DLD1 (cell line): ENCODE measurements at regions not wholly inside any gene's neighbourhood (a gene's known extent, or its start where the extent isn't known, plus 50 kb on each side); places are given as distances from the start of the nearest gene placed in this dataset.

Experiments
- in situ Hi-C: cut with HindIII; loops from 2 replicates; pipeline ENCODE4 v1.10.0; 2017; ENCODE audit warnings: low sequenced_read_pairs

DNA sequence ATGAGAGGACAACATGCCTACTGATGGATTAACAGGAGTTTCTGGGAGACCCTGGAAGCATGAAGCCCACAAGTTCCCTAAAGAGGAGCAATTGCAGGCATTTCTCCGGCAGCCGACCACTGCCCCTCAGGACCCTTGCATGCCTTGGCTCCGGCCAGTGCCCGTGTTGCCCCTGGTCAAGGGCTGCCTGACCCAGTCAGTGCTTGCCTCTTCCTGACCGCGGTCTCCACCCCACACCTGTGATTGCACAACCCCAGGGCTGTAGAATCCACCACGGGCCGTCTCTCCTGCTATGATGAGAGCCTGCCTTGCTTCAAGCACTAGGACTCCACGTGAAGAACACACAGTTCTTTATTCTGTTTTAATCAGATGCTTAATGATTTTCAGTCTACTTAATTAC is 127.5 kb downstream of the GLI2 start:
- in situ Hi-C loops: no loop called here

DNA sequence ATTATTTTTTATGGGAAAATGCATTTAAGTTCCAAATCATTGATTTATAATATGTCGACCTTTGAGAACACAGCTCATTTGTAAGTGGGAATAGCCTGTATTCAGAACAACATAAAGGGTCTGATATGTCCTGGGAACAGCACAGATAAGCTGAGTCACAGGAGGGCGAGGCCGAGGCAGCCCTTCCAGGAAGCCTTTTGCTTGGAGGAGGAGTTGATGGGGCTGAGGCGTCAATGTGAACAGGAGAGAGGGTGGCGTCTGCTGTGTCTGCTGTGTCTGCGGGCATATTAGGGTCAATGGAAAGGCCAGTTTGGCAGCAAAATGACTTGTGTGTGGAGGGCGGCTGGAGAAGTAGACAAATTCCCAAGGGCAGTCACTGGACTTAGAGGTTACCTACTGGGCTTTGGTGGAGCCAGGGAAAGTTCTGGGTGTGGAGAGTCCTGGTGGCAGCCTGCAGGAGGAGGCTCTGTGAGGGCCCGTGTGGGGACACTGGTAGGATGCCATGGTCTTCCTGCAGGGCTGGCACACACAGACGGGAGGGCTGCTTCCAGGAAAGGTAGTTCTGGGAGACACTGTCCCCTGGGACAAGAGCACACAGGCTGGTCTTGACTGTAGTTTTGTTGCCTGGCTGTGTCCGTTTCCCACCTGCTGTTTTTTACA is 128.1 kb downstream of the GLI2 start:
- in situ Hi-C loops: no loop called here

DNA sequence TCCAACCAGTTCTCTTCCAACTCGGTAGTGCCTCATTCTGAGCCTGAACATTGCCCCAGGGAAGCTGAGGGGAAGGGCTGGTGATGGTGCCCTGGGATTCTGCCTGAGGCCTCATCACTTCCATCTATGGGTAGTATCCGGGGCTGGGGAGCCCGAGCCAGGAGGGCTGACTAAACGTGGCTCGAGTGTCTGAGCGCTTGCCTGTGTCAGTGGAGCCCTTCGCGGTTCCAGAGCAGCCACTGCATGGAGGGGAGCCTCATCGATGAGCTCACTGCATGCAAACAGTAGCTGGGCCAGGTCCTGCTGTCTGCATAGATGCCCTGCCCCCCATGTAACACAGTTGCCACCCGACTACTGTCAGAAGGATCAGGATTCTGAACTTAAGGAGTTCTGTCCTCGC is 129.3 kb downstream of the GLI2 start:
- in situ Hi-C loops: no loop called here

DNA sequence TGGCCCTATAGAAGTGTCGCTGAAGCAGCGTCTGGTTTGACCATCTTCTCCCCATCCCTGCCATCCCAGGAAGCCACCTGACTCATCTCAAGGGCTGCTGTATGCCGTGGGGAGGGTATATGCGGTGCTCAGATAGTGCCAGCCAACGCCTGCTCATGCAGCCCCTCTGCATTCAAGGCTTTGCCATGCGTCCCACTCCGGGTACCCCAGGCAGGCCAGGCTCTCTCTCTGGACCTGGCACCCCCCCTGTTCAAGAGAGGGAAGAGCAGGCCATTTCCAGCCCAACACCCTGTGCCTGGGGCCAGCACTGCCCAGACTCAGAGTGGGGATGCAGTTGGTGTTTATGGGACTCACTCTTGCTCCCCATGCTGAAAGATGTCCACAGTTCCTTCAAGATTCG is 130.0 kb downstream of the GLI2 start:
- in situ Hi-C loops: no loop called here

DNA sequence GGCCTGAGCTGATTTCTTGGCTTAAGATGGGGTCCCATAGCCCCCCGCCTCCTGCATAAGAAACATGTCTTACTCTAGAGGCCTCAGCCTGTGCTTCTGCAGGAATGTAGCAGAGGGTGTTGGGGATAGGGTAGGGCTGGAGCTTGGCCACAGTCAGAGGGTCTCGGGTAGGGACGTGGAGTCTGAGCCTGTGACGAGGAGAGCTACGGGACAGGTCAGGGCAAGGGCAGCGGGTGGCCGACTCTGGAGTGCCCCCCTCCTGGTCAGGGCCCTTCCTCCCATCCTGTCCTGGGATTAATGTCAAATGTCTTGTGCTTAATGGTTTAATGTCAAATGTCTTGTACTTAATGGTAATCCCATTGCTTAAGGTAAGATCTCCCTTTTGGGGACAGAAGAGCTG is 130.4 kb downstream of the GLI2 start:
- in situ Hi-C loops: no loop called here

DNA sequence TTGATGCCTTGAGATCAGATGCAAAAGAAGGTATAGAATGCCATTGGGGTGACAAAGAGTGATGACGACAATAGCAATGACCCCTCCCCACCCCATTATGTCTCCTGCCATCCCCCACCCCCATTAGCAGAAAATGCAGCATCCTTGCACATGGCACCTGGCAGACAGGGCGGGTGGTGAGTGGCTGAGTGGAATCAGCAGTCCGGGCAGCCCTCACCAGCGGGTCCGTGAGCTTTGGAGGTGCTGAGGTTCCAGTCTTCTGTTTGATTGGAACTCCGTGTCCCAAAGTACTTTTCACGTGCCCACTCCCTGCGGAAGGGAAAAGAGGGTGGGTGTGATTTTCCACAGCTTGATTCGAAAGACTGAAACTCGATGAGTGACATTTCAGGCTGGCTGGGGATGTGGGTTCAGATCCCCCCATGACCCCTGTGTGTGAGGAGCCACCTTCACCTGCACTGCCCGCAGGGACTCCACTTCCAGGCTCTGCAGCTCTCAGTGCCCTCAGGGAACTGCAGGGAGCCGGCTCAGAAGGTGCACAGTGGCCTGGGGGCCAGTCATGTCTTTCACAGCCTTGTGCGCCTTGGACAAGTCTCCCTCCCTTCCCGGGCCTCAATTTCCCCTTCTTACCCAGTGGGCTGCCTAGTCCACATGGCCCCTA is 130.9 kb downstream of the GLI2 start:
- in situ Hi-C loops: no loop called here

DNA sequence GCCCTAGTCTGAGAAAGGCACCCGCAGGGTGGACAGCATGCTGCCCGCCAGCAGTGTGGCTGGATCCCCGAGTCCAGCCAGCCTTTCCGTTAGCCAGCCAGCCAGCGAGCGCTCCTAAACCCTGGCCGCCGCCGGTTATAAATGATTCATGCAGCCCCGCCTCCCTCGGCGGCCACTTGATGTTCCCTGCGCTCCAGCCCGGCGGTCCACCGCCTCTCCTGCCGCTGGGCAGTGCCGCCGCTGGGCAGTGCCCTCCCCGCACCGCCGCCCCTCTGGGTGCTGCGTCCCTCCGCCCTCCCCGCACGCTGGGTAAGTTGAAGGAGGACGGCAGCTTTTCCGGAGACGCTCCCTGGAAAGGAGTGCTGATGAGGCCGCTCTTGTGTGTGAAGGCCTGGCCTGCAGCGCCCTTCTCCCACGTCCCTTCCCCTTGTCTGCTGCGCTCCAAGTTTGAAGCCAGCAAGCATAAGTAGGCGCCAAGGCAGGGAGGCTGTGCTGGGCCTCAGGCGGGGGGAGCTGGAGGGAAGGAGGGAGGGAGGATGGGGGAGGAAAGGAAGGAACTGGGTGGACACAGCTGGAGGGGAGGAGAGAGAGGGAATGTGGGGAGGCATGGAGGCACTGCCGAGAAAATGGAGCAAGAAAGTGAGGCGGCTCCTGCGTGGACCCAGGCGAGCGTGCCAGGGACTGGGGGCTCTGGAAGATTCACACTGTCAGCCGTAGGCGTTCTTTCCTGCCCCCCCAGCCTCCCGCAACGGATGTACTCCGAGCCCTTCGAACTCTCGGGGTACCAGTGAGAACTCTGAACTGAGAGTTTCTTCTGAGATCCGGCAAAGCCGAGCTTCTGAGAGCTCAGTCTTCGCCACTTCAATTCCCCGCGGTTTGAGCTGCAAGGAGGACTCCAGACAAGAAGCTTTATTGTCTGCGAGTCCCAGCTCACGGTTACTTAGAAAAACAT is 131.9 kb downstream of the GLI2 start:
- in situ Hi-C loops: no loop called here

DNA sequence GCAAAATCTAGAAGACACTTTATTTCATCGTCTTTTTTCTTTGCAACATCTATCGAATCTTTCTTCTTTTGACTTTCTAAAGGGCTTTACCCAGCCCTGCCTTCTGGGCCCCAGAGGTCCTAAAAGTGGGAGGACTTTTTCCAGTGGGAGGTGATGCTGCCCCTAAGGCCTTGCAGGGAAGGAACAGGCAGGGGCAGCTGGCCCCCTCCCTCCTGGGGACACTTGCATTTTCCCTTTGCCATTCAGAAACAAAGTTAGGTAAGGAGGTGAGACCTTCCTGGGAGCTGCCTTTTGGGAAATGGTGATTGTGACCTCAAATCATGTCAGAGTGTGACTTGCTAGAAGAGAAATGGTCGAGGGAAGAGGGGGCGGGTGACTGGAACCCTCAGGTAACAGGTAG is 132.7 kb downstream of the GLI2 start:
- in situ Hi-C loops: no loop called here

DNA sequence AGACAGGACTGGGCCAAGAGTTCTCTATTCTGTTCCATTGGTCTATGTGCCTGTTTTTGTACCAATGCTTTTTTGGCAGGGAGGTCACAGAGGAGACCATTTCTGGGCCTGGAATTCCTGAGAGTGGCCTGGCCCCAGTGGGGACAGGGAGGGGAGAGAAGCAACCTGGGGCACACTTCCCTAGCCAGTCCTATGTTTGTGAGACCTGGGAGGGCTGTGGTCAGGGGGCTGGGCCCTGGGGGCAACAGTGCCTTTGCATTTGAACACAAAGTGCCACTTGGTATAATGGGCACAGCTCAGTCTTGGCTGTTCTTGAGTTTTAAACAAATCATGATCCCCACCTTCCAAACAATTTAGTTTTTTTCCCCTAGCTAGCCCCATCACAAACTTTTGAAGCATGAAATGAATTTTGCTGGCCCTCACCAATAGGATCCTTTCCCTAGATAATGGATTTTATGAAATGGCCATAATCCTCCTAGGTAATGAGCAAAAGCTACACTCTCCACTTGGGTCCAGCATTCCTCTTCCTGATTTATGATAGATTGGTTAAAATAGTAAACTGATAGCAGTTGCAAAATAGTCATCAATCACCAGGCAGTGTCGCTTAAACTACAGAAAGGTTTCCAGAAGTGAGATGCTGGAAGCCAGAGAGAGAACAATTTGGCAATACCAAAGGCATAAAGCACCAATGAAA is 133.5 kb downstream of the GLI2 start:
- in situ Hi-C loops: no loop called here

DNA sequence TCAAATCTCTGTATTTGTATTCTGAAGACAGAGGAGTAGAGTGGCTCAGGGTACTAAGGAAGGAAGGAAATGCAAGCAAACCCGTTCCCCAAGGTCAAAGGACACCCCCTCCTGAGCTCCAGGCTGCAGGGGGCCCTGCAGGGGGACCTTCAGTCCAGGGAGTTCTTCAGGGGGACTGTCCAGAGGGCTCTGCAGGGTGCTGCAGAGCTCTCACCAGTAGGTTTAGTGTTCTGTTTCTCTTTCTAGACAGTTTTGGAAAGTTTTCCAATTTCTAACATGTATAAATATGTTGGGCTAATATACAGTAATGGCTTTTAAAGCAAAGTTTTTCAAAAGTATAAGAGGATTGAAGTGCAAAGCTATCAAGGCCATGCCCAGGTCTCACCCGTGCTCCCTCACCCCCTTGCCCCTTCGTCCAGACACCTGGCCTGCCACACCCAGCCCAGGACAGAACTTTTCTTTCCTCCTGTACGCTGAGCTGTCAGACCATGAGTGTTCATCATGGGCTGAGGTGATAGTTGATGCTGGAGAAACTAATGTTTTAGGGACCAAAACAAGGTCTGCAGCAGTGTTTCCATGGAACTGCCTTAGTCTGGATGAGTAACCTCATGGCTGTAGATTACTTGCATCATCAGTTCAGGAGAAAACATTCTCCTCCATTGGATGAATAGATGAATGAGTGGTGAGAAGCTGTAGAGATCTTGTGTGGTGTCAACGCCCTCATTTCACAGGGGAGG is 134.2 kb downstream of the GLI2 start:
- in situ Hi-C loops: no loop called here

DNA sequence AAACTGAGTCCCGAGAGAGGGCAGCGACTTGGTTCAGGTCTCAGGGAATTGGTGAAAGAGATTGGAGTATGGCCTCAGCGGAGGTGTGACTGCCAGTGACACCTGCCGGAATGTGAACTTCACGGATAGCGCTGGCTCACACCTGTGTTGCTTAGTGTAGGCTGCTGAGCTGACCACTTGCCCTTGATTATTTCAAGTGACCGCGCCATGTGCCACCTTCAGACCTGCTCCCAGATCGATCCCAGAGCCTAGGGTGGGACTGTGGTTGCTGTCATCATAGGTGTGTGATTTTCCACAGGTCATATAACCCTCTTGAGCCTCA is 134.8 kb downstream of the GLI2 start:
- in situ Hi-C loops: no loop called here

DNA sequence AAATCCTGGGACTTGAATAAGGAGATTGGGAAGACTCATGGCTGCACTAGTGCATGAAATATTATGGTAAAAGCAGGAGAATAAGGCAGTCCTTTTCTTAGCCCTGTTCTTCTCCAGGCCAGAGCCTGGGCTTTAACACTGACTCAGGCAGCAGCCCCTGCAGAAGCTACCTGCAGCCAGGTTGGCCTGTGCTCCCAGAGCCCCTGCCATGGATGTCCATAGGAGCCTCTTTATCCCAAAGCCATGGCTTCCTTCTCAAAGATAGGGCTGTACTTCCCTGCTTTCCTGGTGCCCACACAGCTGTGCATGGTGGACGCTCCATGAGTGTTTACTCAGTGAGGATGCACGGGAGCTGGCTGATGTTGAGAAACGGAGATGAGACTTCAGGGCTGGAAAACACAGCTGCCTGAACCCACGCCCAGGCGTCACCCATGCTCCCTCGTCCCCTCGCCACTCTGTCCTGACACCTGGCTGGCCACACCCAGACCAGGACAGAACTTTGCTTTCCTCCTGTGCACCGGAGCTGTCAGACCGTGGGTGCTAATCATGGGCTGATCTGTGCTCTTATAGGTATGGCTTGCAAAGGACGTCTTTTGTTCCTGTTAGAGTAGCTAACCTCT is 135.5 kb downstream of the GLI2 start:
- in situ Hi-C loops: no loop called here

DNA sequence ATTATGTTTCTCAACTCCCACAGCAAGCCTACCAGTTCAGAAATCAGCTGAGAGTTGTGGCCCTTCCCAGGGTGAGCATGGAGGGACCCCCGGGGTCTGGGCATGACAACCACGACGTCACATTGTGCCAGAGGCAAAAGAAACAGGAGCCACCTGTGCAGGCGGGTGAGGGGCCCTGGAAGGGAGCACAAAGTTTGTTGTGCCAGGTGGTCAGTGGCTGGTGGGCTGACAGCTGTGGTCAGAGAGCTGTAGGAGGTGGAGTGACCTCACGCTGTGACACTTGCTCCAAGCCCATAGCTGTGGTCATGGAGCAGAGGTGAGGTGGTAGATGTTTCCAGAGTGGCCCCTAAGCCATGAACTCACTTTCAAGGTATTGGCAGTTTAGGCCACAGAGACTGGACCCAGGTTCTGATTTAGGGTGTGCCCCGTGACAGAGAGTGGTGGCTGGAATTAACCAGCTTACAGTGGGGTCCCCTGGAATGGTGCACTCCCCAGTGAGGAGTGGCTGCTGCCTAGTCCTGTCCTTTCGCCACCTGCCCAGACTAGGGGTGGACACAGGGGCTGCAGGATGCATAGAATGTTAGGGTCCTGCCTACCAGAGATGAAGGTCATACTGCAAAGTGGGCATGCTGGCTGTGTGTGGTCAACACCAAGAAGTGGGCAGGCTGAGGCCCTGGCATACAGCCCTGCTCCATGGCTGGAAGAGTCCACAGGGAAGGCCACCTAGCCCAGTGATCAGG is 136.4 kb downstream of the GLI2 start:
- in situ Hi-C loops: no loop called here

DNA sequence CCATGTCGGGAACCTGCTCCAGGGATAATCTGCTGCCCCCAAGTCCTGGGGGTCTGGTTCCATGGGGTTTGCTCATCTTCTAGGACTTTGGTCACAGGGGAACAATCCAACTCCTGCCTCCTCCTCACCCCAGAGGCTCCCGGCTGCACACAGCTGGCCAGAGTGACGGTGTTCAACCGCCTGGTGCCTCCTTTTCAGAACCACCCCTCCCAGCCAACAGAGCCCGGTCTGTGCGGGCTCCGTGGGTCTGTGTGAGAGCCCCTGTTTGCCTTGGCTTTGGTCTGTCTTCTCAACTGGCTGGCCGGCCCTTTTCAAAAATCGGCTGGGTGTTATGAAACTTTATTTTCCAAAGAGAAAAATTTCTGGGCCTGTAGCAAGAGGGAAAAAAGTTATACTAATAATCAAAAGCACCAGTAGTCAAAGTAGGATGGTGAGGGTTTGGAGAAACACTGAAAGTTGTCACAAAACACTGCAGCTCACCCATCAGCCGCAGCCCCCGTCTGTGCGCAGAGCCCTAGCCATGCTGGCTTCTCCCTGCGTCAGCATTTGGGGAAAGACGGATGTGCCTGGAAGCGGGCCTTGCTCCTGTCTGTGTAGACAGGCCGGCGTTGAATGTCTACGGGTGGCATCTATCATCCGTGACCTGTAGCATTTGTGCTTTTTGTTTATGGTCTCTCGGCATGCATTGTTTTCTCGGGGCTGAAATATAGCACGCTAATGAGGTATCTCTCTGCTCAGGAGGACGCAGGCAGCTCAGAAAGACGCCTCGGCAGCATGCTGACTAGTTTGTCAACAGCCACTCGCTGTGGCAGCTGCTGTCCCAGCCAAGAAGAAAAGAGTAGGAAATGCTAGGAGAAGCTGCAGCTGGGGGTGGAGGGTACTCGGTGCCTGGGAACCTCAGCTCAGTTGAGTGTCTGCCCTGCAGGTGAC is 138.6 kb downstream of the GLI2 start:
- in situ Hi-C loops: no loop called here

DNA sequence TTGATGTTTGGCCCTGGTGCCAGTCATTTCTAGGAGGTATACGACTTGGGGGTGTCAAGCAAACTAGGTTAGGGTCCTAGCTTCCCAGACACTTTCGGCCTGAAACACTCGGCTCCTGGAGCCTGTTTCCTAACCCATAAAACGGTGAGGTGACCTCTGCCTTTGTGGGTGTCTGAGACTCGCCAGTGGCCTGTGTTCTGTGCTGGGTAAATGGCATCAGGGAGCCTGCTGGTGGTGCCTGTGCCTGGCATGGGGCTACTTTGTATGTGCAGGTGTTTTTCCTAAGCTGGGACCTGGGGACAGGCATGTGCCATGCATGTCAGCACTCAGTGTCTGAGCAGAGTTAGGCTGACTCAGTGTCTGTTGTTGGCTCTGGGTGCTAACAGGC is 139.2 kb downstream of the GLI2 start:
- in situ Hi-C loops: no loop called here

DNA sequence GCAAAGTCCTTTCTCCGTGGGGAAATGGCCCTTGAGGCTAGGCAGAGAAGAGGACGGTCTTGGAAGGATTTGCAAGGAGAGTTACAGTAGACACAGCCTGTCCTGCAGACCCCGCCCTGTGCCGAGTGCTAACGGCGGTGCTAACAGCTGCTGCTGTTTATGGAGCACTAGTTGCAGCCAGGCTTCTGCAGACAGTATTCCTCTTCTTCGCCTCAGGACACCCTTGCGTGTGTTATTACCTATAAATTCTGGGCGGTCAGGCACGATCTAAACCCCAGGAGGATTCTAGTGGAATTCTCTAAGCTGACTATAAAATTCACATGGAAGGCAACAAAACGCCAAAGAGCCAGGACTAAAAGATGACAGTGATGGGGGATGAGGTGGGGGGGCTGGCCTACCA is 139.8 kb downstream of the GLI2 start:
- in situ Hi-C loops: no loop called here

DNA sequence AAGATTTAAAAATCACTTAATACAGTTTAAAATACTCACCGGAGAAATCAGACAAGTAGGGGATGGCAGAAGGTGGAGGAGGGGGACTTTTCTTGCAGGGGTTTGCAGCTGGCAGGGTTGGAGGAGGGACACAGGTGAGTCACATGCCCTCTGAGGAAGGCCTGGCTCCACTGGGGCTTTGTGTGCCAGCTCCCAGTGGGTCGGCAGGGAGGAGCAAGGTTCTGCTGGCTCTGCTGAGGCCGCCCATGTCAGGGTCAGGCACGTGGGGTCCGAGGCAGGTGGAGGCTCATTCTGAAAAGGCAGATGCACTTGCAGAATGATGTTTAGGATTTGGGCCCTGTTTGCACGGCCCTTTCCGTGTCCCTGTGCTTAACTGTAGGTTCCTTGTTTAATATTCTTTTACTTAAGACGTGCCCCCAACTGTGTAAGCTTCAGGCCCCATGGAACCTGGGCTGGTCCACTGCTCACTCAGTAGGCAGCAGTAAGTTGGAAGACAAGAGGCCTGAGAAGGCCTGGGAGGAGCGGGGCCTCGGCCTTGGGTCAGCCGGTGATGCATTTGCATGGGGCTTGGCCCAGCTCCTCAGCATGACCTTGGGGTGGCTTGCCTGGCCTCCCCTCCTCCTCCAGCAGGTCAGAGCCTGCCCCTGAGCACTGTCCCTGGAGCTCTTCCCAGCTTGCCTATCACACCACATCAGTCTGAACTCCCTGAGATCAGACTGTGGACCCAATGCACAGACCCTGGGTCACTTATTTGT is 141.0 kb downstream of the GLI2 start:
- in situ Hi-C loops: no loop called here

DNA sequence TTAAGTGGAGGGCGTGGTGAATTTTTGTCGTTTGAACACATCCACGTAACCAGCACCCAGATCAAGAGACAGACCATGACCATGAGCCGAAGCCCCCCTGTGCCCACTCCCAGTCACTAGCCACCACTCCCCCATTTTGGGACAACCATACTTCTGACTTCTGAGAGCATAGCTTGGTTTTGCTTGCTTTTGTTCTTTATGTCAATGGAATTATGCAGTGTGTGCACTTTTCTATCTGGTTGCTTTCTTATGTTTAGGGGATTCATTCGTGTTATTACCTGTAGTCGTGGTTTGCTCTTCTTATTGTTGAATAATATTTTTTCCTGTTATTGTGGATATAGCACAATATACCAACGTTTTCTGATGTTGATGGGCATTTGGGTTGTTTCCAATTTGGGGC is 141.7 kb downstream of the GLI2 start:
- in situ Hi-C loops: no loop called here
